NT2/D1 (cell line): ENCODE measurements at regions not wholly inside any gene's neighbourhood (a gene's known extent, or its start where the extent isn't known, plus 50 kb on each side); places are given as distances from the start of the nearest gene placed in this dataset.

Experiments
- SUZ12 ChIP-seq: IDR thresholded peaks from 2 replicates; pipeline ENCODE4 v1.6.1; 2011; ENCODE audit not compliant: insufficient read length, insufficient read depth; ENCODE audit errors: extremely low read depth
- YY1 ChIP-seq: IDR thresholded peaks from 2 replicates; pipeline ENCODE4 v1.6.1; 2011; ENCODE audit not compliant: insufficient read length, insufficient read depth
- ZNF274 ChIP-seq: IDR thresholded peaks from 2 replicates; pipeline ENCODE4 v1.6.1; 2011; ENCODE audit warnings: mild to moderate bottlenecking, low read depth, low read length

DNA sequence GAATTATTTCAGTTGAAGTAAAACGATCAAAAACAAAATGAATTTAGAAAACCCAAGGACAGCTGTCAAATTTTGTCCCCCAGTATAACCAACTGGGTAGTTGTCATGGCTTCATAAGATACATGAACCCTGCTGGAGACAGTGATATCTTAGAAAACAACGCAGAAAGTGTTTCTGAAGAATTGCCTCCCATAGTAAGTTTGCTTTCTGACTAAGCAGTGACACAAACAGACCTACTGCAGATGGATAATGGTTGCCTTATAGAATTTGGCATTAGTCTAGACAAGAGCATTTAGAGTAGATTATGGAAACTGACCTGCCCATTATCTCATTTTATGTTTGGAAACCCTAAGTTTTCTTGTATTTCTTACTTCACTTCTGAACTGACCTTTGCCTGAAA is 187.7 kb upstream of the KCNN2 start:
- TF ChIP-seq YY1 (no peak), ZNF274 (no peak), SUZ12 (no peak)
